HG03159 (cell line): ENCODE measurements at regions not wholly inside any gene's neighbourhood (a gene's known extent, or its start where the extent isn't known, plus 50 kb on each side); places are given as distances from the start of the nearest gene placed in this dataset.

ENCODE experiments used
- ATAC-seq: cut with Tn5 transposase; IDR thresholded peaks from one replicate; pipeline ENCODE4 v1.9.1; 2021; ENCODE audit warnings: mild to moderate bottlenecking, moderate library complexity; ENCODE audit not compliant: unreplicated experiment

GRCh38 chr2:181114021-181114420, 133.6 kb downstream of the UBE2E3 start:
- no peak for ATAC-seq

DNA sequence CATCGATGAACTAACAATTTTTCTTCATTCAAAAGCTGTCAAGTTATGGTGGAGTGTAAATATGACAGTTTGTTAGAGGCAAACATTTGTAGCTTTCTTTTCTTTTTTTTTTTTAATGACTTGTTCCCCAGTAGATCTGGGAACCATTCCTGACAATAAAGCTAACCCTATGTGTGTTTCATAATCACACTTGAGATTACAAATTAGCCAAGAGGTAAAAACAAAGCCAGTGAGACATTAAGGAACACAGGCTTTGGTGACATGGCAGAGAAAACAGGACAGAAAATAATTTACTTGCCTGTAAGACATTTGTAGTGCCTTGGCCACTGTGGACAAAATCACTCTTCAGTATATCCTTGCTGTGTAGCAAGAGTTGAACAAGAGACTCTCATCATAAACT, 135.9 kb downstream of the UBE2E3 start:
- ATAC-seq: no peak

DNA sequence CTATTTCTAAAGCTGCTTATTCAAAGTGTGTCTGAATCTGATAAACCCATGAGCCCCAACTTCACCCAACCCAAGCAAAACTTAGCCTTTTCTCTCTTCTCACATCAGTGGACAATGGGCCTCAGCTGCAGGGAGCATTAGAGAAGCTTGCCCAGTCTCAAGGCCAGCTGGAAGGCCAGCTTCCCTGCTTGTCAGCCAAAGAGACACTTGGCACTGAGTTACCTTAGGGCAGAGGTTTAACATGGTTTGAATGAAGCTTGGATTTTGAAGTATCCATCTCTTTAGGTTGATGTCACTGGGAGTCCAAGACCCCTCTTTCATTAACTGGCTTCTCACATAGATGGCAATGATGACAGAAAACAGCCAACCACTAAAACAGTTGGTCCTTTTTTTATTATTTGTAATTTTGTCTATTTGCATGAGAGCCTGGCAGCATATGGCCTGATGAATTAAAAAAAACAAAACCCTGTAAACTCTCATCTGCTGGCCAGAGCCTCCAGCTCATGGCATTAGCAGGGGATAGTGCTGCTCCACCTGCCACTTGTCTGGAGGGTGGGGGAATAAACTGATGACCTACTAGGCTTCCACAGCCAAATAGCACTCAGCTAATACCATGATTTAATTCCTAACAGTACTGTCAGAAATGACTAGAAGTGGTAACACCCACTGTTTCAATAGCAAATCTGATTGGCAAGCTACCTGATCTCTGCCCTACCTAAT, 137.0 kb downstream of the UBE2E3 start:
- ATAC-seq: no peak

DNA sequence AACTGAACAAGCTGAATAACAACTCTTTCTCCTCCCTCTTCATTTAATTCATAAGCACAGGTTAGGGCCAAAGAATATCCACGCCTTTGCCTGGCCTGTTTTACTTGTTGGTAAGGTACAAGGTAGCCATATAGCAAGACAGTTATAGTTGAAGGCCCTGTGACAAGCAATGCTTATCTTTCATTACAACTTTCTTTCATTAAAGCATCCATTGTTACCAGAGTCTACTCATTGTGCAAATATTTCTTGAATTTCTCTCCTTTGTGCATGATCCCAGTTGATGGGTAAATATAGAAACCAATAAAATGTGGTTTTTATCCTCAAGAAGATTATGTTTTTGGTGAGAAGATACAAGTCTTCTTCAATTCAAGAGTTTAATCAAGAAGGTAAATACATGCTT, 140.2 kb downstream of the UBE2E3 start:
- ATAC-seq: no peak

DNA sequence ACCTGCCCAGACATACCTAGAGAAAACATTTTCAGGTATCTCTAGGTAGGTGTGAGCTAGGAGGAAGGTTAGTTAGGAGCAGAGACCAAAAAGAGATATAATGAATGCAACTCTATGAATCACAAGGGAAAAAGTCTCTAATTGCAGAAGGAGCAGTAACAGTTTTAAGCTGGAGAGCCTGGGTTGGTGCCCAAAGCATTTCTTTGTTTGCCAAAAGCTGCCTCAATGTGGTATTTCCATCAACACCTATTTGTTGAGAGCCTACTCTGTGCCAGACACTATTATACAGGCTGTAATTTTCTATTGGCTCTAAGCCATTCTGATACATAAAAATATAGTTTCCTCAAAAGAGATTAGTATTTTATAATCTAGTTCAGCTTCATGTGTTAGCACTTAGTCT, 141.6 kb downstream of the UBE2E3 start:
- no peak for ATAC-seq

DNA sequence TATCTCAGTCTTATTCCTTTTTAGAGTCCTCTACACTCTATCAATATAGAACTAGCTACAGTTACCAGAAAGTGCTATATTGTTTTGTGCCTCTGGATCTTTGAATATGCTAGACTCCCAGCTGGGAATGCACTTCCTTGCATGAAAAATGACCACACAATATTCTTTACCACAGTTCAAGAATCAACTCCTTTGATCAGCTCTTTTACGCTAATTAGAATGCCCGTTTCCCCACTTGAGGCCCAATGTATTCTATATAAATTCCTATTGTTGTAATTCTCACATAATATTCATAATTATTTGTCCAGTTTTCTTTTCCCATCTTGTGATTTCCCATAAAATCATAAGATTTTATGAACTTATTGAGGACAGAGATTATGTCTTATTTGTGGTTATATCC, 142.2 kb downstream of the UBE2E3 start:
- no peak for ATAC-seq

- peak; percentile 94 for ATAC-seq
Observed at GRCh38 chr2:181123798-181124231, 143.4 kb downstream of the UBE2E3 start.

DNA sequence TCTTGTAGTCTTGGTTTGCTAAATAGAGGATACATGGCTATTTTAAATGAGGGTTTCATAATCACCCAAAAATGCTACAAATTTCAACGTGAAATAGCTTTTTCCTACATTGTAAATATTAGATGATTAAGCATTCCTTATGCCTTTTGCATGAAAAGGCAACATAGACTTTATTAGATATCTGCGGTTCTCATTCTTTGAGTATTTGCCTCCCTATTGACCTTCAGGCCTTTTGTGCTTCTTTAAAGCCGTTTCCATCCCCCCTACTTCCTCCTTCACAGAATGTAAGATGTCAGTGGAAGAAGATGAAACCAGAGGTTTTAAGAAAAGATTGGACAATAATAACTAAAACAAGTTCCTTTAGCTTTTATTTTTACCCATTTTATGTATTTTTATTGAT, 144.1 kb downstream of the UBE2E3 start:
- ATAC-seq: no peak

DNA sequence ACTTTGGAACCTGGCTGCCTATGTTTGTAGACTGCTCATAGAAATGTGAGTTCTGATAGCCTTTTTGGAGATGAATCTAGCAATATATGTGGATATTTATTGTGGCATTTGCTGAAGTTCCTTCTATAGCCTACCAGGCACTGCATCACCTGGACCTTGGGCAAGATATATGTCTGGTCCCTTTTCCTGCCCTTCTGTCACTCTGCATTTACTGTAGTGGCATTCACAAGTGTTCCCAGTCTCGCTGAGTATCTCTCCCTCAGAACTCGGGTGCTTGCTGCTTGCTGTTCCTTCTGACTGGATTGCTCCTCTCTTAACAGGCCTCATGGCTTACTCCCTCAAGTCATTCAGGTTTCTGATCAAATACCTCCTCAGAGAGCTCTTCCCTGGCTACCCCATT, 145.0 kb downstream of the UBE2E3 start:
- ATAC-seq: no peak

GRCh38 chr2:181126311-181126868, 146.0 kb downstream of the UBE2E3 start:
- no peak for ATAC-seq

DNA sequence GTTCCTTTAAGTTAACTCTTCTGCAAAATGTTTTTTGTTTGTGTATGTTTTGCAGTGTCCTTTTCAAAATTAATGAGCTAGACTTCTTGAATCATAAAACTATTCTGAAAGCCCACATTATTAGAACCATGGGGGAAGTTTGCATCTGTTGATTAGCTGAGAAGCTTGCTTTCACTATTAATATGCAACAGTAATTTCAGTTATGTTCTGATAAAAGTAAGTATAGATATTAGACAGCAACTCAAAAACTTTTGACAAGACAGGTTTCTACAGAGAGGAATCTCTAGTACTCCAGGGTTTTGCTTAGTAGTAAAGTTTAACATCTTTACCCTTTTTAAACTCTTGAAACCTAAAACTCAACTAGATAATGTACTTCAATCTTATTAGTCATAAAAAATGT, 147.8 kb downstream of the UBE2E3 start:
- peak; percentile 56 for ATAC-seq

DNA sequence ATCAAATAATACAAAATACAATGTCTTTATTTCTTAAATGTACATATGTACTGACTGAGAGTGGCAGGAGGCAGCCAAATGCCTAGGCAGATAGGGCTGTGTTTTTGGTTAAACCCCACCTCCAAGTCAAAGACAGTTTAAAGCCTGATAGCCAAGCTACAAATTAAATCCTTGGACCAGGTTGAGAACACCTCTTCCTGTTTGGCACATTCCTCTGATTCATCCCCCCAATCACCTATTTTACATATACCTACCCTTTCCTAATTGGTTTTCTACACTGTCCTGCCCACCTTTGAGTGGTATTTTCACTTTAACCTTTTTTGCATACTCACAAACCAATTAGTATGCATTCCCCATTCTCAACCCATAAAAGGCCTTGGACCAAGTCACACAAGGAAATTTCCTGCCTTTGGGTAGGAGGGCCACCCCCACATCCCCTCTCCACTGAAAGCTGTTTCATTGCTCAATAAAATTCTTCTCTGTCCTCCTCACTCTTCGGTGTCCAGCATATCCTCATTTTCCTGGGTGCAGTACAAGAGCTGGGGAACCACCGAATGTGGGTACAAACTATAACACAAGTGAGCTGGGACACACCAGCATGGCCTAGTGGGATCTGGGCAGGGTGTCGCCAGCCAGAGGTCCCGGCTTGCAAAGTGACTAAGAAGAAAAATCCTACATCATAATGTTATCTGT, 149.1 kb downstream of the UBE2E3 start:
- no peak for ATAC-seq

DNA sequence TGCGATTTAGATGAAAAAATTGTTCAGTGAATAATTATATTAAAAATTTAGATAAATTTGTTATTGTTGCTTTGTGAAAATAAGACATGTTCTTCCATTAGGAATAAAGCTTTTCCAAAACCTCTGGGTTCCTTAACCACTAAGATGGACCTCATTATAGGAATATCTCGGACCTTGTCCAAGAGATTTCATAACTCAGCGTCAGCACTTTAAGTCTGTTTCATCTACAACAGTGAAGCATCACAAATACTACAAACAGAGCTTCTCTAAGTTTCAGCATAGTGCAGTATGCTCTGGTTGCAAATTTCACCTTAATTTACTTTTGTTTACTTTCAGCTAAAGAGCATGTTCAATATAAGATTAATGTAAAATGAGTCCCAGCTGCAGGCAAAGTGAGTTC, 150.3 kb downstream of the UBE2E3 start:
- ATAC-seq: no peak

GRCh38 chr2:181131584-181131983, 151.2 kb downstream of the UBE2E3 start:
- no peak for ATAC-seq

DNA sequence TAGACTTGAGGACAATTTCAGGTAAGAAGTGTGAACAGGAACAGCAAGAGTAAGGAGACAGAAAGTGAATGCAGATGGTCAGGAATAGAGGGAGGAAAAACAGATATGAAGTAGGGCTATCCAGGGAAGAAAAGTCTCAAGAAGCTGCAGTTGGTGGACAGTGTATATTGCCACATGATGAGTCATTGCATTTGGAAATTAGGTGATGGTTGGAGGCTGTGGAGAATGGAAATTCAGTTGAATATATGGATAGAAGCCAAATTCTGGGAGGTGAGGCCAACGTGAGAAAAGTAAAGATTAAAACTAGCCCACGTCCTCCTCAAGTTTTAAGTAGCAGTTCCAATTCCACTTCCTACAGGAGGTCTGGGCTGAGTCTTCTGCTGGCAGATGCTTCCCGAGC, 158.4 kb downstream of the UBE2E3 start:
- no peak for ATAC-seq

DNA sequence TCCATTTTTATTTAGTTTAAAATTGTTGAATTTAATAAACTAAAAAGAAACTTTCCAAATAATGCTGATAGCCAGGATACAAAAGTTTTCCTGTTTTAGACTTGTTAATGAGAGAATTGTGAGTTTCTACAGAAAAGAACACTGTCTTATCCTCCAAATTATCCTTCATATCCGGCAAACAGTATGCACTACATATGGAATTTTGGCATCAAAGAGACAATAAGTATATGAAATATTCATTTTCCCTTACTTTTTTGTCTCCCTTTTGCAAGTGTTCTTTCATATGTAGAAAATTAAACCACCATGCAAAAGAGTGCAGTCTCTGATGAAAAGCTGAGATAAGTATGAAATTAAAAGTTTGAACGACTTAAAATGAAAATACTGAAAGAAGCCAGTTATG, 159.4 kb downstream of the UBE2E3 start:
- no peak for ATAC-seq

DNA sequence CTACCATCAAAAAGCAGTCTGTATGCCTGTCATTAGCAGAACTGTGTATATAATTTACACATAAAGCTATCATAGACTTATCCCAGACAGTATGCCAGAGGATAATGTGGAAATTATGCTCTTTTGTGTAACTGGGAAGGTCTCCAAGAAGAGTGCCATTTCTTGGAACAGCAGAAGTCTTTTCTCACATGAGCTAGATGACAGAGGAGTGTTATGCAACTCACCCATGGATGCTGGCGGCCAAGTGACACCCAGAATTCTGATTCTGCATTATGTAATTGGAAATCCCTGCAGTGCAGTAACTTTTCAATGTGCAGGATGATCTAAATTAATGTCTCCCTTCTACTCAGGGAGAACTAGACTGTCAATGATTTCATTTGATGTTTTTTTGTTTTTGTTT, 160.0 kb downstream of the UBE2E3 start:
- ATAC-seq: no peak

DNA sequence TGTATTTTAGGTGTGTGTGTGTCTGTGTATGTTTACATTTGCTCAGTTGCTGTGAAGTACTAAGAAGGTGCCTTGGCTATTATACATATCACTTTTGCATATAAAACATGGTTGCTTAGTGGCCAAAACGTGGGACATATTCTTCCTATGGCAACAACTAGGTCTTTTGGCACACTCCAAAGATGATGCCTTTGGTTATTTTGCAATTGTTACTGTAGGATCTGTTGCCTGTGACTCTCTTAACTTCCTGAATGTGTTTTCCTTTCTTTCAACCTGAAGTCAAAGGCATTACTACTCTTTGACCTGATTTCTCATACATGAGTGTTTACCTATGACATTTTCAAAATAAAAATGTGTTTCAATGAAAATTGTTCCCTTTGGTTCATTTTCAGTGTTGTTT, 160.5 kb downstream of the UBE2E3 start:
- no peak for ATAC-seq

DNA sequence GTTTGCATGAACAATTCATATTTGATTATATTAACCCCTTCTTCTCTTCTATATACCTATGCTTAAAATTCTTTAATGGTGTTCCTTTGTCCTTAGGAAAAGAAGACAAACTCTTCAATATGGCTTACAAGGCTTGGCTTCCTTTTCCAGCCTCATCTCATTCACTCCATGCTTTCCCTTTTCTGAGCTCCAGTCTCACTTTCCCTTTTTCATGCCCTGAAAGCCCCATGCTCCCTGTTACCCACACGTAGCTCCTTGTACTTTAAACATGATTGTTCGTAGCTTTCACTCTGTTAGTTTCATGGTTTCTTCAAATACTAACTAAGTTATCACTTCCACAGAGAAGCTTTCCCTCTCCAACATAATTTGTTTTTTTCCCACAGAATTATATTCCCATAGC, 161.3 kb downstream of the UBE2E3 start:
- ATAC-seq: no peak

DNA sequence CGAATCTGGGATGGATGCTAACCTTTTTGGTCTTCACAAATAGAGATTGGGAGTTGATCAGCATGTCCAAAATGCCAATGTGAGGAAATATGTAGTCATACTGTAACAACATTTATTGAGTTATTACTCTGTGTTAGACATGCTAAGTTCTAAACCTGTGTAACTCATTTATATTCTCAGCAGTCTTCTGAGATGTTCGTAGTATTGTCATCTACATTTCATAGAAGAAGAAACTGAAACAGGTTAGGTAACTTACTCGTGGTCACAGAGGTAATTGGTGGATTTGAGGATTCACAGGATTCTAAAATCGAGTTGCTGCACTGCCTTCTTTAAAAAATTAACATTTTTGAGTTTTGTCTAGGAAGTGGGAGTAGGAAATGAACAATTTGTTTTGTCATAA, 162.1 kb downstream of the UBE2E3 start:
- no peak for ATAC-seq

- ATAC-seq: no peak
Observed at GRCh38 chr2:181143790-181144300, 163.4 kb downstream of the UBE2E3 start.

DNA sequence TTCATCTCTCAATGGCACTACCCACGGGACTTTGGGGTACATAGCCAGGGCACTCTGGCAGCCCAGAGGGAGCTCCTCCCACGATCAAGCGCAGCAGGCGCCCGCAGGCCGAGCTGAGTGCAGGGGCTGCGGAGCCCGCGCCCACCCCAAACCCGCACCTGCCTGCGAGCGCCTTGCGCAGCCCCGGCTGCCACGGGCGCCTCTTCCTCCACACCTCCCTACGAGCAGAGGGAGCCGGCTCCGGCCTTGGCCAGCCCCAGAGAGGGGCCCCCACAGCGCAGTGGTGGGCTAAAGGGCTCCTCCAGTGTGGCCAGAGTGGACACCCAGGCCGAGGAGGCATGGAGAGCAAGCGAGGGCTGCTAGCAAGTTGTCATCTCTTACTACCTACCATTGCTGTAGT, 165.2 kb downstream of the UBE2E3 start:
- ATAC-seq: no peak
